Neural progenitor cell (in vitro differentiated cells): ENCODE measurements at regions not wholly inside any gene's neighbourhood (a gene's known extent, or its start where the extent isn't known, plus 50 kb on each side); places are given as distances from the start of the nearest gene placed in this dataset.
"Not testable (repeated sequence)": the region's sequence is repeated elsewhere in the genome, so short reads cannot be mapped to it uniquely, and the experiment has no call there.

Source experiments
- DNase-seq: peaks from one replicate; pipeline ENCODE4 v3.0.0-alpha.2; 2016; ENCODE audit warnings: low spot score
- H2AFZ ChIP-seq: fragments of 200-600 bp; sonication (generic); replicated peaks from 2 replicates; pipeline ENCODE4 v1.6.1; 2016; ENCODE audit warnings: antibody characterized with exemption
- H3F3A ChIP-seq: fragments of 200-600 bp; sonication (generic); 2 replicates; pipeline ENCODE4 v1.6.1; 2016; ENCODE audit warnings: antibody characterized with exemption, low read depth
- H3K27ac ChIP-seq: fragments of 200-600 bp; sonication (generic); 2 replicates; pipeline ENCODE4 v1.5.1; 2016; ENCODE audit warnings: mild to moderate bottlenecking
- H3K27me3 ChIP-seq: fragments of 200-600 bp; sonication (generic); 2 replicates; pipeline ENCODE4 v1.6.1; 2016; ENCODE audit warnings: mild to moderate bottlenecking, moderate library complexity
- H3K36me3 ChIP-seq: fragments of 200-600 bp; sonication (generic); 2 replicates; pipeline ENCODE4 v1.5.1; 2016
- H3K4me1 ChIP-seq: fragments of 200-600 bp; sonication (generic); 2 replicates; pipeline ENCODE4 v1.6.1; 2016; ENCODE audit warnings: mixed run types
- H3K4me2 ChIP-seq: fragments of 200-600 bp; sonication (generic); 2 replicates; pipeline ENCODE4 v1.6.1; 2016
- H3K4me3 ChIP-seq: fragments of 200-600 bp; sonication (generic); 2 replicates; pipeline ENCODE4 v1.5.1; 2016
- H3K79me2 ChIP-seq: fragments of 200-600 bp; sonication (generic); 2 replicates; pipeline ENCODE4 v1.6.1; 2016; ENCODE audit warnings: low read depth
- H3K9ac ChIP-seq: fragments of 200-600 bp; sonication (generic); 2 replicates; pipeline ENCODE4 v1.6.1; 2016
- H3K9me3 ChIP-seq: fragments of 200-600 bp; sonication (generic); 2 replicates; pipeline ENCODE4 v1.5.1; 2016; ENCODE audit warnings: low read depth
- H4K20me1 ChIP-seq: fragments of 200-600 bp; sonication (generic); 2 replicates; pipeline ENCODE4 v1.6.1; 2016; ENCODE audit warnings: low read depth
- H3K27ac Mint-ChIP-seq: 3 replicates; pipeline ENCODE4 v1.8.0; 2021; ENCODE audit warnings: mixed read lengths
- H3K27me3 Mint-ChIP-seq: 2 replicates; pipeline ENCODE4 v1.8.0; 2022; ENCODE audit warnings: low read depth, mild to moderate bottlenecking, inconsistent platforms, moderate library complexity, mixed read lengths; ENCODE audit not compliant: insufficient read depth
- H3K36me3 Mint-ChIP-seq: 3 replicates; pipeline ENCODE4 v1.8.0; 2021; ENCODE audit warnings: mixed read lengths
- H3K4me1 Mint-ChIP-seq: 3 replicates; pipeline ENCODE4 v1.8.0; 2021; ENCODE audit warnings: mixed read lengths
- H3K4me3 Mint-ChIP-seq: 3 replicates; pipeline ENCODE4 v1.8.0; 2021; ENCODE audit warnings: mild to moderate bottlenecking, moderate library complexity, mixed read lengths
- H3K9me3 Mint-ChIP-seq: 3 replicates; pipeline ENCODE4 v1.8.0; 2020; ENCODE audit warnings: mixed read lengths
- EZH2 ChIP-seq: fragments of 200-600 bp; sonication (generic); IDR thresholded peaks from 2 replicates; pipeline ENCODE4 v1.6.1; 2017; ENCODE audit warnings: antibody characterized with exemption, mild to moderate bottlenecking, moderate library complexity
- EZH2phosphoT487 ChIP-seq: fragments of 200-600 bp; sonication (generic); IDR thresholded peaks from 2 replicates; pipeline ENCODE4 v1.6.1; 2017; ENCODE audit warnings: antibody characterized with exemption
- TF ChIP-seq, protein P1 (sequence below): fragments of 200-600 bp; sonication (generic); IDR thresholded peaks from 2 replicates; pipeline ENCODE4 v1.5.1; 2017; ENCODE audit warnings: antibody characterized with exemption, mild to moderate bottlenecking

GRCh38 chr4:158970812-158971211 is 132.1 kb upstream of the RAPGEF2 start:
- TF ChIP-seq EZH2phosphoT487 (no peak), EZH2 (no peak)
- TF ChIP-seq, protein P1, sequence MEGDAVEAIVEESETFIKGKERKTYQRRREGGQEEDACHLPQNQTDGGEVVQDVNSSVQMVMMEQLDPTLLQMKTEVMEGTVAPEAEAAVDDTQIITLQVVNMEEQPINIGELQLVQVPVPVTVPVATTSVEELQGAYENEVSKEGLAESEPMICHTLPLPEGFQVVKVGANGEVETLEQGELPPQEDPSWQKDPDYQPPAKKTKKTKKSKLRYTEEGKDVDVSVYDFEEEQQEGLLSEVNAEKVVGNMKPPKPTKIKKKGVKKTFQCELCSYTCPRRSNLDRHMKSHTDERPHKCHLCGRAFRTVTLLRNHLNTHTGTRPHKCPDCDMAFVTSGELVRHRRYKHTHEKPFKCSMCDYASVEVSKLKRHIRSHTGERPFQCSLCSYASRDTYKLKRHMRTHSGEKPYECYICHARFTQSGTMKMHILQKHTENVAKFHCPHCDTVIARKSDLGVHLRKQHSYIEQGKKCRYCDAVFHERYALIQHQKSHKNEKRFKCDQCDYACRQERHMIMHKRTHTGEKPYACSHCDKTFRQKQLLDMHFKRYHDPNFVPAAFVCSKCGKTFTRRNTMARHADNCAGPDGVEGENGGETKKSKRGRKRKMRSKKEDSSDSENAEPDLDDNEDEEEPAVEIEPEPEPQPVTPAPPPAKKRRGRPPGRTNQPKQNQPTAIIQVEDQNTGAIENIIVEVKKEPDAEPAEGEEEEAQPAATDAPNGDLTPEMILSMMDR: no peak
- no peak overlapping the region for H3K27ac ChIP-seq
- H3K27ac Mint-ChIP-seq: peak overlapping the region; percentile 2

DNA sequence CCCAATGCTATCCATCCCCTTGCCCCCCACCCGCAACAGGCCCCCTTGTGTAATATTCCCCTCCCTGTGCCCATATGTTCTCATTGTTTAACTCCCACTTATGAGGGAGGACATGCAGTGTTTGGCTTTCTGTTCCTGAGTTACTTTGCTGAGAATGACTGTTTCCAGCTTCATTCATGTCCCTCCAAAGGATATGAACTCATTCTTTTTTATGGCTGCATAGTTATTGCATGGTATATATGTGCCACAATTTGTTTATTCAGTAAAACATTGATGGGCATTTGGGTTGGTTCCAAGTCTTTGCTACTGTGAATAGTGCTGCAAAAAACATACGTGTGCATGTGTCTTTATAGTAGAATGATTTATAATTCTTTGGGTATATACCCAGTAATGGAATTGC is 128.4 kb upstream of the RAPGEF2 start:
- not testable (repeated sequence) for H3K27me3 ChIP-seq, H3K4me2 ChIP-seq, H3K9ac ChIP-seq, H2AFZ ChIP-seq, H3K27ac ChIP-seq, H3K9me3 Mint-ChIP-seq, H3K4me3 ChIP-seq, H3K79me2 ChIP-seq, H3F3A ChIP-seq, H3K9me3 ChIP-seq, H3K4me3 Mint-ChIP-seq, H3K27ac Mint-ChIP-seq, DNase-seq, H3K36me3 ChIP-seq, H3K4me1 ChIP-seq, H3K27me3 Mint-ChIP-seq, H4K20me1 ChIP-seq, H3K36me3 Mint-ChIP-seq
- peaks cover 16% of the 10 kb centered on the region for H3K4me1 Mint-ChIP-seq

More at GRCh38 chr4:158970812-158971211, 132.1 kb upstream of the RAPGEF2 start:
- H3K9me3 Mint-ChIP-seq: no peaks in the 10 kb centered on the region
- peak overlapping the region; percentile 54 for H2AFZ ChIP-seq
- no peaks in the 10 kb centered on the region for H3F3A ChIP-seq
- no peaks in the 10 kb centered on the region for H3K79me2 ChIP-seq
- H3K4me1 ChIP-seq: peaks cover 12% of the 10 kb centered on the region
- H3K36me3 Mint-ChIP-seq: no peaks in the 10 kb centered on the region
- no peak overlapping the region for H3K9ac ChIP-seq
- no peak overlapping the region for H3K4me2 ChIP-seq
- H3K36me3 ChIP-seq: no peaks in the 10 kb centered on the region
- H3K4me3 ChIP-seq: no peak overlapping the region
- DNase-seq: peak; percentile 16
- no peak overlapping the region for H3K4me3 Mint-ChIP-seq
- peaks cover 22% of the 10 kb centered on the region for H3K4me1 Mint-ChIP-seq
- no peaks in the 10 kb centered on the region for H3K9me3 ChIP-seq
- peaks cover 5% of the 10 kb centered on the region for H3K27me3 Mint-ChIP-seq
- H3K27me3 ChIP-seq: no peaks in the 10 kb centered on the region
- no peaks in the 10 kb centered on the region for H4K20me1 ChIP-seq

DNA sequence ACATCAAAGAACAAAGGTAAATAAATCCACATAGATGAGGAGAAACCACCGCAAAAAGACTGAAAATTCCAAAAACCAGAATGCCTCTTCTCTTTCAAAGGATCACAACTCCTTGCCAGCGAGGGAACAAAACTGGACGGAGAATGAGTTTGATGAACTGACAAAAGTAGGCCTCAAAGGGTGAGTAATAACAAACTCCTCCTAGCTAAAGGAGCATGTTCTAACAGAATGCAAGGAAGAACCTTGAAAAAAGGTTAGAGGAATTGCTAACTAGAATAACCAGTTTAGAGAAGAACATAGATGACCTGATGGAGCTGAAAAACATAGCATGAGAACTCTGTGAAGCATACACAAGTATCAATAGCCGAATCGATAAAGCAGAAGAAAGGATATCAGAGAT is 122.2 kb upstream of the RAPGEF2 start:
- not testable (repeated sequence) for H3K36me3 ChIP-seq, H3K27me3 ChIP-seq, H3K36me3 Mint-ChIP-seq

GRCh38 chr4:158991534-158992155 is 111.2 kb upstream of the RAPGEF2 start:
- H3K79me2 ChIP-seq: no peaks in the 10 kb centered on the region
- H3K36me3 ChIP-seq: no peaks in the 10 kb centered on the region
- H3K9ac ChIP-seq: no peak overlapping the region
- peaks cover 4% of the 10 kb centered on the region for H3K36me3 Mint-ChIP-seq
- peaks cover 6% of the 10 kb centered on the region for H3K4me1 Mint-ChIP-seq
- H2AFZ ChIP-seq: peak overlapping the region; percentile 17
- H3K27me3 Mint-ChIP-seq: peaks cover 4% of the 10 kb centered on the region
- H3K4me2 ChIP-seq: no peak overlapping the region
- peaks cover 13% of the 10 kb centered on the region for H3K9me3 Mint-ChIP-seq
- no peaks in the 10 kb centered on the region for H4K20me1 ChIP-seq
- no peaks in the 10 kb centered on the region for H3K27me3 ChIP-seq
- TF ChIP-seq, protein P1: no peak
- TF ChIP-seq EZH2phosphoT487 (no peak), EZH2 (no peak)
- H3K4me1 ChIP-seq: no peaks in the 10 kb centered on the region
- H3K9me3 ChIP-seq: no peaks in the 10 kb centered on the region
- no peak overlapping the region for H3K27ac ChIP-seq
- DNase-seq: no peak
- H3K4me3 Mint-ChIP-seq: no peak overlapping the region
- no peak overlapping the region for H3K27ac Mint-ChIP-seq
- H3K4me3 ChIP-seq: no peak overlapping the region
- no peaks in the 10 kb centered on the region for H3F3A ChIP-seq

More for the DNA sequence above, 122.2 kb upstream of the RAPGEF2 start:
- H2AFZ ChIP-seq, H3K4me1 ChIP-seq, H3K27me3 Mint-ChIP-seq, H3K4me3 ChIP-seq, H3K9me3 ChIP-seq, DNase-seq, H3K79me2 ChIP-seq, H3K9ac ChIP-seq, H4K20me1 ChIP-seq, H3K4me3 Mint-ChIP-seq, H3K27ac ChIP-seq, H3K4me2 ChIP-seq, H3K4me1 Mint-ChIP-seq, H3F3A ChIP-seq, H3K27ac Mint-ChIP-seq: not testable (repeated sequence)
- peaks cover 17% of the 10 kb centered on the region for H3K9me3 Mint-ChIP-seq
